Aorta (tissue), 5 donors: ENCODE measurements at regions not wholly inside any gene's neighbourhood (a gene's known extent, or its start where the extent isn't known, plus 50 kb on each side); places are given as distances from the start of the nearest gene placed in this dataset.

ENCODE experiments used
- ATAC-seq: fragments of 200-7000 bp; cut with Tn5 transposase; one replicate; pipeline ENCODE4 v1.9.1; 2022; ENCODE audit warnings: moderate library complexity; ENCODE audit not compliant: low FRiP score
- DNase-seq, 2 donors: peaks; one replicate each; pipeline ENCODE4 v3.0.0-alpha.2; 2020
- H3K27ac ChIP-seq, 2 donors: one replicate each; pipeline ENCODE4 v1.5.1; 2013; ENCODE audit warnings: low read length in 2 of 2, mild to moderate bottlenecking in 2 of 2, moderate library complexity in 2 of 2, control low read depth in 1 of 2, inconsistent platforms in 1 of 2, low read depth in 1 of 2
- H3K27me3 ChIP-seq, 2 donors: one replicate each; pipeline ENCODE4 v1.6.1; 2013; ENCODE audit warnings: control low read depth in 1 of 2, low read length in 1 of 2, mild to moderate bottlenecking in 1 of 2, moderate library complexity in 1 of 2; ENCODE audit not compliant: insufficient read depth in 2 of 2, control insufficient read depth in 1 of 2
- H3K36me3 ChIP-seq, 2 donors: one replicate each; pipeline ENCODE4 v1.6.1; 2013; ENCODE audit warnings: control low read depth in 1 of 2, low read length in 1 of 2, mild to moderate bottlenecking in 1 of 2; ENCODE audit not compliant: insufficient read depth in 2 of 2, control insufficient read depth in 1 of 2
- H3K4me1 ChIP-seq, 2 donors: one replicate each; pipeline ENCODE4 v1.6.1; 2013; ENCODE audit warnings: low read length in 2 of 2, control low read depth in 1 of 2, mild to moderate bottlenecking in 1 of 2, moderate library complexity in 1 of 2; ENCODE audit not compliant: insufficient read depth in 2 of 2, control insufficient read depth in 1 of 2
- H3K4me3 ChIP-seq, 2 donors: one replicate each; pipeline ENCODE4 v1.5.1; 2013; ENCODE audit warnings: low read length in 2 of 2, control low read depth in 1 of 2, mild to moderate bottlenecking in 1 of 2
- H3K9me3 ChIP-seq: one replicate; pipeline ENCODE4 v1.6.1; 2013; ENCODE audit warnings: mild to moderate bottlenecking, low read length; ENCODE audit not compliant: control insufficient read depth
- WGBS, 2 donors: extraction: QIAGEN DNeasy Blood & Tissue Kit; methylation state at CpG; one replicate each; pipeline ENCODE4 v1.1.7; 2013; 5-methylcytosine and 5-hydroxymethylcytosine counted together
- intact Hi-C, 2 donors: fragments of 100-400 bp; cut with DNase I; formaldehyde crosslinking; loops; one replicate each; pipeline versions ENCODE4 v1.14.2 to v1.15.0; 2022
- donor health status: healthy with polysubstance abuse.
- donor health status: Bipolar disorder and iron deficiency.
- donor health status: DM: no; HTN: no; CAD: no.
- donor health status: DM: no; HTN: no; CAD: no.
- donor health status: DM: yes; HTN: yes; CAD: no.

DNA sequence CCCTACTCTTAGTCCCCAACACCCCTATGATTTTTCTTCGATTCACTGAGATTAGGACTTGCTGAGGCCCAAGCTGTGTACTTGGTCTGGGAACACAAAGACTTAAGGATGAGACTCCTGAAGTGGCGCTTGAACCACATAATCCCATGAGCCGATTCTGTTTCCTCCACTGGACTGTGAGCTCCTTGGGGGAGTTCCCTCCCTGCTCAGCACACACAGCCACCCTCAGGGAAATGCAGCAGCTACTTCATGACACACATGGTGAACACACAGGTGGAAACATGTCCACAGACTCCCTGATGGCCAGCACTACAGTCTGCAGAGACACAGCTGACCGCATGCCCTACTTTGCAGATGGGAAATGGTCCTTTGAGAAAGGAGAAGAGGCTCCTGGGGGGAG is 101.1 kb downstream of the C5orf15 start:
- ATAC-seq (no peak), DNase-seq (peak in 1 of 2 donors; percentile 41)
- Histone ChIP-seq H3K36me3 (no peaks in the 10 kb centered on the region), H3K27ac (no peak overlapping the region), H3K27me3 (no peaks in the 10 kb centered on the region), H3K4me3 (no peak overlapping the region), H3K4me1 (no peaks in the 10 kb centered on the region), H3K9me3 (no peaks in the 10 kb centered on the region)
- WGBS, 2 donors, result 91% methylated on average over 4 of the region's 4 CpGs
- intact Hi-C loops, result loop anchor here (5.0 to 10.0 kb wide), 4 partner anchors 107 to 443 kb away; no protein-coding TSS in a partner anchor

DNA sequence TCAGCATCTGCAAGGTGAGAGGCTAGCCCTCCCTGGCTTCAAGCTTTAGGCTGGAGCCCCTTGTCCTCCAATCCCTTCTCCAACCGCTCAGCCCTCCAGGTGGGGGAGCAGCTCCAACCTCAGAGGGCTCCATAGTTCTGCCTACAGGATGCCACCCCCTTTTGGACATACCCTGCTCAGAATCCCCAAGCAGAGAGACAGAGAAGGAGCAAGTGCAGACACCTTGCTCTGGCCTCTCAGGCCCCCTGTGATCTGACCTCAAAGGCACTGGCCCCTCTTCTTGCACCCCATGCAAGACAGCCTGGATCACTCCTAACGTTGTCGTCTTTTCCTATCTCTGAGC is 101.6 kb downstream of the C5orf15 start:
- no peaks in the 10 kb centered on the region for H3K9me3 ChIP-seq
- ATAC-seq (no peak), DNase-seq (peak in 1 of 2 donors; percentile 36)
- no peak overlapping the region for H3K4me3 ChIP-seq
- H3K4me1 ChIP-seq, result no peaks in the 10 kb centered on the region
- H3K36me3 ChIP-seq, result no peaks in the 10 kb centered on the region
- H3K27ac ChIP-seq, result no peak overlapping the region
- 79 to 84% methylated on average over 3 of the region's 3 CpGs for WGBS, 2 donors
- intact Hi-C loops, result loop anchor here (5.0 to 10.0 kb wide), 4 partner anchors 108 to 442 kb away; no protein-coding TSS in a partner anchor
- no peaks in the 10 kb centered on the region for H3K27me3 ChIP-seq

DNA sequence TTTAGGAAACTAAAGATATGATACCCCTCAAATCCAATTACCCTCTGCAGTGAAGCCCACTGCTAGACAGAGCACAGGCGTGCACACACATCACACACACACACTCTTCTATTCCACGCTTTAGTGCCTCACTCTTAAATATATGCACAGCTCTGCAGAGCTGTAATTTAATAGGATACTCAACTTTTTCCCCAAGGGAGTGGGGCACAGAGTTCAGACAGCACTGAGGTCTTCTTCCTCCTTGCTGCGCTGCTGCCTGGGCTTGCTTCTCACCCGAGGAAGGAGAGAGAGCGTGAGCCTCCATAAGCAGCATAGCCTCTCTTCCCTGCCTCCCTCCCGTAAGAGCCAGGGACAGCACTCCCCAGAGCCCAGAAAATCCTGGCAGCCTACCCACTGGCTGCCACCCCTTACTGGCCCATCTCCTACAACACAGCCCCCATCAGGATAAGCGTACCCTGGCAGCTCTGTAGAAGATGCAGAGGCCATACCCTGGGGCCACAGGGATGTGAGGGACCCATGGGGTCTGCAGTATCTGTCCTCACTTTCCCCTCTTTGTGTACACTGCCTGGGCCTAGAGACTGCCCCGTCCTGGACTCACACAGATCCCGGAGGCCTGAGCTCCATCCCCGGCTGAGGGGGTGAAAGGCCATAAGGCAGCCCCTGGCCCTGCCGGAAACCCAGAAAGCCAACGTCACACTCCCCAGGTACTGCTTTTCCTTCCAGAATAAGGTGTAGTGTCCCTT is 102.1 kb downstream of the C5orf15 start:
- peak in 1 of 2 donors; percentile 15 for DNase-seq
- H3K9me3 ChIP-seq, result no peaks in the 10 kb centered on the region
- H3K36me3 ChIP-seq, result no peaks in the 10 kb centered on the region
- H3K27ac ChIP-seq, result no peak overlapping the region
- no peaks in the 10 kb centered on the region for H3K27me3 ChIP-seq
- no peak overlapping the region for H3K4me3 ChIP-seq
- no peak for ATAC-seq
- no peaks in the 10 kb centered on the region for H3K4me1 ChIP-seq
- WGBS, 2 donors, result 80 to 90% methylated on average over 12 of the region's 12 CpGs
- intact Hi-C loops, result loop anchor here (5.0 to 10.0 kb wide), 4 partner anchors 108 to 442 kb away; no protein-coding TSS in a partner anchor

DNA sequence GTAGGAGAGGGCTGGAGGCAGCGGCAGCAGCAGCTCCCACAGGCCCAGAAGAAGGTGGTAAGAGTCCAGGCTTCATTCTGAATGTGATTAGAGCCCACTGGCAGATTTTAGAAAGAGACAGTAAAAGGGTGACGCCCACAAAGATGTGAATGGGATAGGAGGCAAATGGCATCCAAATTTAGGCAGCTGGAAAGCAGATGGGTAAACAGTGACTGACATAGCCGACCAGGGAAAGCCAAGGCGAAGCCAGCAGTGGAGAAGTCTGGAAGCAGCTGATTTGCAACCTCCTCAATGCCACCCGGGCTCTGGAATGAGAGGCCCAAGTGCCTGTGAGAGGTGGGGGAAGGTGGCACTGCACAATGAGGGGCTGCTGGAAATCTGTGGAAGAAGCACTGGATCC is 103.3 kb downstream of the C5orf15 start:
- intact Hi-C loops, result loop anchor here (5.0 to 10.0 kb wide), 4 partner anchors 108 to 440 kb away; no protein-coding TSS in a partner anchor
- H3K36me3 ChIP-seq, result no peaks in the 10 kb centered on the region
- WGBS, 2 donors, result 81 to 84% methylated on average over 5 of the region's 5 CpGs
- H3K27ac ChIP-seq, result no peak overlapping the region
- H3K9me3 ChIP-seq, result no peaks in the 10 kb centered on the region
- ATAC-seq (no peak), DNase-seq (peak in 1 of 2 donors; percentile 49)
- H3K27me3 ChIP-seq, result no peaks in the 10 kb centered on the region
- no peak overlapping the region for H3K4me3 ChIP-seq
- H3K4me1 ChIP-seq, result no peaks in the 10 kb centered on the region

DNA sequence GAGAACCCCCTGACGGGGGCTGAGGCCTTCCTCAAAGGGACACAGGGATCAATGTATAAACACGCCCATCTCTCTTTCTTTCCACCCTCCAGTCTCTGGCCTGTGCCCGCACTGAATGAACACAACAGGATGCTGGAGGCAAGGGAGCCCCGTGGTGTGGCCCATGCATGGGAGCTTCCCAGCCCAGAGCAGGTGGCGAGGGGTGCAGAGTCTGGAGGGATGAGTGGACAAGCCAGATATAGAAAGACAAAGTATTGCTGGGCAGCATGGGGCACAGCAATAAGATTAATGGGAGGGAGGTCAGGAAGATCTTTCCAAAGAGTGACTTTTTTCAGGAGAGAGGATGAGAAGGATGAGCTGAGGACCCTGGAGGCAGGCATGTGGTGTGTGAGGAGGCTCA is 103.7 kb downstream of the C5orf15 start:
- 93 to 94% methylated on average over 5 of the region's 5 CpGs for WGBS, 2 donors

DNA sequence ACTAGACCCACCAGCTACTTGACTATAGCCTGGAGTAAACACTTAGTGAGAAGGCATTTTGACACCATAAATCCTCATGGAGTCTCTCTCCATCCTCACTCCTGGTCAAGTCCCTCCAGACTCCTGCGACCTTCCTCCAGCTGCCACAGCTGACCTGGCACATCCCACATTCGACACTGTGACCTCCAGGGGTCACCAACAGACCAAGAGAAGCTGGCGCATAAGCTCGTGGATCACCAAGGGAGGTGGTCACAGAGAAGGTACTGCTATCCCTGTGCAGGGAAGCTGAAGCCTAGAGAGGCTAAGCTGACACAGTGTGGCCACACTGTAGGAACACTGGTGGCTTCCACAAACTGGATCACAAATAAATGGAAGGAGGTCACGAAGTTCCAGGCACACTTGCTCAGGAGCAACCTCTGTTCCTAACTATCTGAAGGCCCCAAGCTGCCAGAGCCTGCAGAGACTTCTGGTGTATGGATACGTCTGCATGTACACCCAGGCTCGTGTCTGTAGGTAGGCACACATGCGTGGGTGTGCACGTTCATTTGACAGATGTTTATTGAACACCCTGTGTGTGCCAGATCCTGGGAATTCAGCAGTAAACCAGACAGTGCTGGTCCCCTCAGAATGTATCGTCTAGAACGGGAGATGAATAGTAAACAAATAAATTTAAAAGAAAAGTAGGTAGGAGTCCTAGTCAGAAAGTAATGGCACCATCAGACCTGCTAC is 104.4 kb downstream of the C5orf15 start:
- H3K27ac ChIP-seq, result no peak overlapping the region
- peak in 1 of 2 donors; percentile 57 for DNase-seq
- intact Hi-C loops, result loop anchor here (10.0 kb wide), 3 partner anchors 109 to 439 kb away; no protein-coding TSS in a partner anchor
- H3K4me3 ChIP-seq, result no peak overlapping the region
- no peaks in the 10 kb centered on the region for H3K36me3 ChIP-seq
- H3K27me3 ChIP-seq, result peaks cover 0 to 1% of the 10 kb centered on the region in 2 donors
- 80 to 81% methylated on average over 11 of the region's 11 CpGs for WGBS, 2 donors
- H3K9me3 ChIP-seq, result no peaks in the 10 kb centered on the region
- H3K4me1 ChIP-seq, result no peaks in the 10 kb centered on the region
- no peak for ATAC-seq

More for the DNA sequence above, 103.7 kb downstream of the C5orf15 start:
- intact Hi-C loops, result loop anchor here (5.0 to 10.0 kb wide), 4 partner anchors 107 to 440 kb away; no protein-coding TSS in a partner anchor
- H3K4me1 ChIP-seq, result no peaks in the 10 kb centered on the region
- H3K27ac ChIP-seq, result no peak overlapping the region
- no peak overlapping the region for H3K4me3 ChIP-seq
- no peaks in the 10 kb centered on the region for H3K36me3 ChIP-seq
- ATAC-seq, result no peak
- DNase-seq, result peak in 1 of 2 donors; percentile 44
- H3K27me3 ChIP-seq, result no peaks in the 10 kb centered on the region
- H3K9me3 ChIP-seq, result no peaks in the 10 kb centered on the region

DNA sequence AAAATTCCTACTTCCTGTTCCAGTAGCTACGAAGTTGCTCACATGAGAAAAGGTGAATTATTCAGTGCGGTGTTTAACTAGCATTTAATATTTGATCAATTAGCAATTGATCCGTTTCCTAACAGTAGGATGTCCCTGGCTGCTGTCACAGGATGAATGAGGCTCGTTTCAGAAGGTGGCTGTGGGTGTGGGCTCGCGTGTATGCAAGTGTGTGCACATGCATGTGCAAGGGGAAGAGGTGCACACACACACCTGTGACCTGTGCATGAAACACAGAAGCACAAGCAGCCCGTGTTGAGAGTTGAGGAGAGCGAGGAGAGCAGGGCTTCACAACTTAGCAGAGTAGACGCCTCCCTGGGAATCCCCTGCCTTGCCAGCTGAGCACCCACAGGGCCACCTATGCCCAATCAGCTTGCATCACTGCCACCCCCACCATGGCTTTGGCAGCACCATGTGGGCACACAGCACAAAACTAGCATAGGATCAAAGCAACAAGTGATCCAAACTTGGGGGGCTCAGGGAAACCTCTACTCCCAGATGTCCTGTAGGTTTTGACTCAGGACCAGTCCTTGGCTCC is 107.2 kb downstream of the C5orf15 start:
- H3K36me3 ChIP-seq, result no peaks in the 10 kb centered on the region
- H3K4me3 ChIP-seq, result no peak overlapping the region
- no peaks in the 10 kb centered on the region for H3K4me1 ChIP-seq
- ATAC-seq, result no peak
- H3K27ac ChIP-seq, result no peak overlapping the region
- peaks cover 0 to 1% of the 10 kb centered on the region in 2 donors for H3K27me3 ChIP-seq
- intact Hi-C loops, result loop anchor here (10.0 kb wide), 3 partner anchors 106 to 436 kb away; no protein-coding TSS in a partner anchor
- H3K9me3 ChIP-seq, result no peaks in the 10 kb centered on the region
- 75 to 80% methylated on average over 9 of the region's 9 CpGs for WGBS, 2 donors
- peak in 1 of 2 donors; percentile 35 for DNase-seq

DNA sequence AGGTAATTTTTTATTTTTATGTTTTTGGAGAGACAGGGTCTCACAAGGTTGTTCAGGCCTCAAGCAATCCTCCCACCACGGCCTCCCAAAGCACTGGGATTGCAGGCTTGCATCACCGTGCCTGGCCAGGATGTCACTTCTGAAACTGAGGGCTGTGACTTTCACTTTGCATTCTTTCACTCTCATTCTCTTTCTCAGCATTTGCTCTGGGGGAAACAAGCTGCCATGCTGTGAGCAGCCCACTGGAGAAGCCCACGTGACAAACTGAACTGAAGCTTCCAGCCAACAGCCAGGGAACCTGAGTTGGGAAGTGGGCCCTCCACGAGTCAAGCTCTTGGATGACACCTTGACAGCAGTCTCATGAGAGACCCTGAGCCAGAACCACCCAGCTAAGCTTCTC is 109.4 kb downstream of the C5orf15 start:
- peak in 1 of 2 donors; percentile 32 for DNase-seq
- Histone ChIP-seq H3K9me3 (no peaks in the 10 kb centered on the region), H3K4me3 (no peak overlapping the region), H3K27ac (no peak overlapping the region), H3K36me3 (no peaks in the 10 kb centered on the region), H3K27me3 (peaks cover 0 to 1% of the 10 kb centered on the region in 2 donors), H3K4me1 (no peaks in the 10 kb centered on the region)
- 62 to 66% methylated on average over 4 of the region's 4 CpGs for WGBS, 2 donors
- ATAC-seq, result no peak
- intact Hi-C loops, result no loop called here
